Testis (tissue), 2 donors: ENCODE measurements at regions not wholly inside any gene's neighbourhood (a gene's known extent, or its start where the extent isn't known, plus 50 kb on each side); places are given as distances from the start of the nearest gene placed in this dataset.

Experiments used
- DNase-seq: peaks from one replicate; pipeline ENCODE4 v3.0.0-alpha.2; 2019
- H3K27ac ChIP-seq, 2 donors: fragments of 200-600 bp; sonication (generic); one replicate each; pipeline ENCODE4 v1.5.1; 2019
- H3K27me3 ChIP-seq: fragments of 200-600 bp; sonication (generic); one replicate; pipeline ENCODE4 v1.5.1; 2019
- H3K36me3 ChIP-seq: fragments of 200-600 bp; sonication (generic); one replicate; pipeline ENCODE4 v1.5.1; 2017; ENCODE audit warnings: low read depth; ENCODE audit errors: missing control alignments
- H3K4me1 ChIP-seq: fragments of 200-600 bp; sonication (generic); one replicate; pipeline ENCODE4 v1.5.1; 2019
- H3K4me3 ChIP-seq, 2 donors: fragments of 200-600 bp; sonication (generic); one replicate each; pipeline ENCODE4 v1.5.1; 2017 to 2019
- H3K9me3 ChIP-seq: fragments of 200-600 bp; sonication (generic); one replicate; pipeline ENCODE4 v1.5.1; 2017
- POLR2A ChIP-seq: fragments of 450-650 bp; IDR thresholded peaks from one replicate; pipeline ENCODE4 v1.6.1; 2017; ENCODE audit warnings: antibody characterized with exemption, mild to moderate bottlenecking, moderate library complexity
- WGBS, 2 donors: methylation state at CpG; one replicate each; pipeline ENCODE4 v1.1.5; 2018; 5-methylcytosine and 5-hydroxymethylcytosine counted together
- intact Hi-C: fragments of 100-400 bp; cut with DNase I; formaldehyde crosslinking; loops from one replicate; pipeline ENCODE4 v1.15.1; 2023; ENCODE audit warnings: low total_unique reads
- TF ChIP-seq, protein P1 (sequence below), 3 experiments: fragments of 450-650 bp in 2 of 3; fragments of 200-600 bp in 1 of 3; sonication (generic) in 1 of 3; IDR thresholded peaks; one replicate each; pipeline ENCODE4 v1.5.1; 2016 to 2019; ENCODE audit warnings: antibody characterized with exemption in 3 of 3, mild to moderate bottlenecking in 2 of 3, moderate library complexity in 1 of 3

DNA sequence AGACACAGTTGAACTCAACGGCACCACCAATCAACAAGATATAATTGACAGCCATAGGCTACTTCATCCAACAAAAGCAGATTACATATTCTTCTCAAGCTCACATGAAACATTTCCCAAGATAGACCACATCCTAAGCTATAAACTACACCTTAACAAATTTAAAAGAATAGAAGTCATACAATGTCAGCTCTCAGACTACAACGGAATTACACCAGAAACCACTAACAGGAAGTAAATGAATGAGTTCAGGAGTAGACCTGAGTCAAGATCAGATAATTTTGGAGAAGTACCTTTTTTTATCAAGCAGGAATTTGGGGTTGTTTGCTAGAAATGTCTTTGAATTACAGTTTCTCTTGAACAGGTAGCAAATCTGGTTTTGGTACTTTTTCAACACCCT, 237.8 kb downstream of the TBX18 start:
- TF ChIP-seq, protein P1, sequence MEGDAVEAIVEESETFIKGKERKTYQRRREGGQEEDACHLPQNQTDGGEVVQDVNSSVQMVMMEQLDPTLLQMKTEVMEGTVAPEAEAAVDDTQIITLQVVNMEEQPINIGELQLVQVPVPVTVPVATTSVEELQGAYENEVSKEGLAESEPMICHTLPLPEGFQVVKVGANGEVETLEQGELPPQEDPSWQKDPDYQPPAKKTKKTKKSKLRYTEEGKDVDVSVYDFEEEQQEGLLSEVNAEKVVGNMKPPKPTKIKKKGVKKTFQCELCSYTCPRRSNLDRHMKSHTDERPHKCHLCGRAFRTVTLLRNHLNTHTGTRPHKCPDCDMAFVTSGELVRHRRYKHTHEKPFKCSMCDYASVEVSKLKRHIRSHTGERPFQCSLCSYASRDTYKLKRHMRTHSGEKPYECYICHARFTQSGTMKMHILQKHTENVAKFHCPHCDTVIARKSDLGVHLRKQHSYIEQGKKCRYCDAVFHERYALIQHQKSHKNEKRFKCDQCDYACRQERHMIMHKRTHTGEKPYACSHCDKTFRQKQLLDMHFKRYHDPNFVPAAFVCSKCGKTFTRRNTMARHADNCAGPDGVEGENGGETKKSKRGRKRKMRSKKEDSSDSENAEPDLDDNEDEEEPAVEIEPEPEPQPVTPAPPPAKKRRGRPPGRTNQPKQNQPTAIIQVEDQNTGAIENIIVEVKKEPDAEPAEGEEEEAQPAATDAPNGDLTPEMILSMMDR (IDR thresholded peaks at IDR 0.05): no peak
- no peak for TF ChIP-seq POLR2A

DNA sequence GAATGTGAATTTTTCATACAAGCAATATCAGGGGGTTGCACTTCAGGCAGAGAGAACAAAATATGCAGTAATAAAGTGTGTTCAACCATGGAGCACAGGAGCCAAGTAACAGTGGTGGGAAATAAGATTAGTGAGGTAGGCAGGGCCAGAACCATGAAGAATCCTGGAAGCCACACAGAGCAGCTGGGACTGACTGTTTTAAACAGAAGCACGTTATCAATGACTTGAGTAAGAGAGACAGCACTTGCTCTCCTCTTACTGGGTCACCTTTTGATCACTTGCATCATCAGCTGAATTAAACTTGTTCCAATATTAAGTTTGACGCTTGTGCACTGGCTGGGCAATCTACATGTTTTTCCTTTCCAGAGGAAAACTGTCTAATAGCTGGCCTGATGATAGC, 238.5 kb downstream of the TBX18 start:
- TF ChIP-seq, protein P1 (IDR thresholded peaks at IDR 0.05): no peak
- no peak for TF ChIP-seq POLR2A

More for the DNA sequence above, 237.8 kb downstream of the TBX18 start:
- Histone ChIP-seq H3K27me3 (no peaks in the 10 kb centered on the region), H3K4me1 (no peaks in the 10 kb centered on the region), H3K27ac (no peak overlapping the region), H3K9me3 (no peaks in the 10 kb centered on the region), H3K36me3 (no peaks in the 10 kb centered on the region), H3K4me3 (no peak overlapping the region)
- 79 to 81% methylated on average over 2 of the region's 2 CpGs for WGBS, 2 donors
- intact Hi-C loops: no loop called here
- DNase-seq: no peak

DNA sequence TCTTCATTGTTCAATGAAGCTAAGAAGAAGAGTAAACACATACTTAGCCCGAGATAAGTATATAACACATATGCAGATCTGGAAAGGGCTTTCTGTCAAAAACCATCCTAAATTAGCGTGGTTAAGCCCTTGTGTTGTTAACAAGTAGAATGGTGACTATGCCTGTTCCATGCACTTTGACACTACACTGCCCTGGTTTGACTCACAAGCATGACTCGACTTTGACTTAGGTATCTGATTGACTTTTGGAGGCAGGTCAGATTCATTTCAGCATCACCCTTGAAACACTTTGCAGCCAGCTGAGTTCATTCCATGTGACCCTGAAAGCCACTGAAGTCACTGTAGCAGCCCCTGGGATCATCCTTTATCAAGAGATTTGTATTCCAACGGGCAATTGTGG, 239.8 kb downstream of the TBX18 start:
- whole genome bisulfite sequencing, 2 donors: 81 to 86% methylated on average over 4 of the region's 4 CpGs
- H3K27ac ChIP-seq: no peak overlapping the region
- no peak for DNase-seq
- H3K9me3 ChIP-seq: no peaks in the 10 kb centered on the region
- H3K36me3 ChIP-seq: no peaks in the 10 kb centered on the region
- intact Hi-C loops: no loop called here
- no peak for TF ChIP-seq POLR2A
- TF ChIP-seq, protein P1 (IDR thresholded peaks at IDR 0.05): no peak
- H3K4me1 ChIP-seq: no peaks in the 10 kb centered on the region
- no peaks in the 10 kb centered on the region for H3K27me3 ChIP-seq
- H3K4me3 ChIP-seq: no peak overlapping the region

More for the DNA sequence above, 238.5 kb downstream of the TBX18 start:
- H3K4me3 ChIP-seq: no peak overlapping the region
- H3K9me3 ChIP-seq: no peaks in the 10 kb centered on the region
- H3K36me3 ChIP-seq: no peaks in the 10 kb centered on the region
- no peak overlapping the region for H3K27ac ChIP-seq
- WGBS, 2 donors: 53 to 58% methylated on average over 2 of the region's 2 CpGs
- intact Hi-C loops: no loop called here
- no peaks in the 10 kb centered on the region for H3K4me1 ChIP-seq
- no peaks in the 10 kb centered on the region for H3K27me3 ChIP-seq
- no peak for DNase-seq

GRCh38 chr6:84522135-84522549, 242.3 kb downstream of the TBX18 start:
- no peak for DNase-seq
- intact Hi-C loops: no loop called here

DNA sequence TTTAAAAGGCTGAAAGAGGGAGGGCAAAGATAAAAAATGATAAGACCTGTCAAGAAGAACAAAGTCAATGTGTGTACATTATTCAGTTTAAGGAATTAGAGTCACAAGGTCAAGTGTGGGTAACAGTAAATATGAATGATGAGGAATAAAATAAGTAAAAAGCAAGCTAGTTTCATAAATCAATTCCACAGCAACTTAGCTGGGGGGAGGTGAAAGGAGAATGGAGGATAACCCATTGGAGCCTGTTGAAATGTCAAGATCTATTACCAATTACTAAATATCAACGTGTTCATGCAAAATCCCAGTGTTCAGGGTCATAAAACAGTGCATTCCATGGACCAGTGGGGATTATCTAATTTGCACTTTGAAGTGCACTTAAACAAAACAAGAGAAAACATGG, 242.9 kb downstream of the TBX18 start:
- Histone ChIP-seq H3K27ac (no peak overlapping the region), H3K36me3 (no peaks in the 10 kb centered on the region), H3K4me3 (no peak overlapping the region), H3K27me3 (no peaks in the 10 kb centered on the region), H3K4me1 (no peaks in the 10 kb centered on the region), H3K9me3 (no peaks in the 10 kb centered on the region)
- no peak for DNase-seq
- intact Hi-C loops: no loop called here
- WGBS, 2 donors: 19 to 35% methylated on average over 1 of the region's 1 CpG
- TF ChIP-seq, protein P1 (IDR thresholded peaks at IDR 0.05): no peak
- TF ChIP-seq POLR2A: no peak

More at GRCh38 chr6:84522135-84522549, 242.3 kb downstream of the TBX18 start:
- H3K27me3 ChIP-seq: no peaks in the 10 kb centered on the region
- no peak overlapping the region for H3K4me3 ChIP-seq
- H3K27ac ChIP-seq: no peak overlapping the region
- no peak for TF ChIP-seq POLR2A
- TF ChIP-seq, protein P1 (IDR thresholded peaks at IDR 0.05): no peak
- H3K9me3 ChIP-seq: no peaks in the 10 kb centered on the region
- no peaks in the 10 kb centered on the region for H3K36me3 ChIP-seq
- H3K4me1 ChIP-seq: no peaks in the 10 kb centered on the region
